OCI-LY3 (cell line): ENCODE measurements at regions not wholly inside any gene's neighbourhood (a gene's known extent, or its start where the extent isn't known, plus 50 kb on each side); places are given as distances from the start of the nearest gene placed in this dataset.

ENCODE experiments used
- H2AFZ ChIP-seq: fragments of 200-600, 300-600 bp; shearing (Covaris generic); 2 replicates; pipeline ENCODE4 v1.6.0; 2014; ENCODE audit warnings: antibody characterized with exemption, low read depth, low read length
- H3K27ac ChIP-seq: fragments of 200-600, 300-600 bp; sonication (generic); 2 replicates; pipeline ENCODE4 v1.5.1; 2014; ENCODE audit warnings: mild to moderate bottlenecking, low read length, moderate library complexity, mixed read lengths
- H3K27me3 ChIP-seq: fragments of 200-600, 300-600 bp; sonication (generic); 2 replicates; pipeline ENCODE4 v1.6.1; 2014; ENCODE audit warnings: low read depth, low read length, mixed read lengths
- H3K36me3 ChIP-seq: fragments of 200-600, 300-600 bp; sonication (generic); replicated peaks from 2 replicates; pipeline ENCODE3; 2014; ENCODE audit warnings: low read depth, low read length, mixed read lengths
- H3K4me1 ChIP-seq: fragments of 300-600, 200-600 bp; sonication (generic); 2 replicates; pipeline ENCODE4 v1.6.1; 2014; ENCODE audit warnings: low read length, mixed read lengths
- H3K4me2 ChIP-seq: fragments of 200-600, 300-600 bp; sonication (generic); 2 replicates; pipeline ENCODE4 v1.6.1; 2014; ENCODE audit warnings: low read length, mixed read lengths
- H3K4me3 ChIP-seq: fragments of 300-600, 200-600 bp; sonication (generic); 2 replicates; pipeline ENCODE4 v1.5.1; 2014; ENCODE audit warnings: antibody characterized with exemption, mild to moderate bottlenecking, low read length, moderate library complexity
- H3K79me2 ChIP-seq: fragments of 300-600, 200-600 bp; shearing (Covaris generic); 2 replicates; pipeline ENCODE4 v1.6.1; 2014; ENCODE audit warnings: mild to moderate bottlenecking, low read length, mixed read lengths
- H3K9ac ChIP-seq: fragments of 300-600, 200-600 bp; shearing (Covaris generic); 2 replicates; pipeline ENCODE4 v1.6.0; 2014; ENCODE audit warnings: mild to moderate bottlenecking, low read length, moderate library complexity
- H3K9me3 ChIP-seq: fragments of 200-600, 300-600 bp; shearing (Covaris generic); 2 replicates; pipeline ENCODE4 v1.6.1; 2014; ENCODE audit warnings: low read length, mixed read lengths; ENCODE audit not compliant: insufficient read depth
- H4K20me1 ChIP-seq: fragments of 200-600, 300-600 bp; sonication (generic); 2 replicates; pipeline ENCODE4 v1.6.1; 2016; ENCODE audit warnings: low read length, mixed read lengths; ENCODE audit not compliant: insufficient read depth
- EZH2phosphoT487 ChIP-seq: fragments of 200-600 bp; shearing (Covaris generic); IDR thresholded peaks from 2 replicates; pipeline ENCODE4 v1.6.1; 2018; ENCODE audit warnings: antibody characterized with exemption, mixed run types, low read depth
- TF ChIP-seq, protein P1 (sequence below): fragments of 200-600, 300-600 bp; sonication (generic); IDR thresholded peaks from 2 replicates; pipeline ENCODE4 v1.5.1; 2014; ENCODE audit warnings: antibody characterized with exemption, low read length, low read depth

DNA sequence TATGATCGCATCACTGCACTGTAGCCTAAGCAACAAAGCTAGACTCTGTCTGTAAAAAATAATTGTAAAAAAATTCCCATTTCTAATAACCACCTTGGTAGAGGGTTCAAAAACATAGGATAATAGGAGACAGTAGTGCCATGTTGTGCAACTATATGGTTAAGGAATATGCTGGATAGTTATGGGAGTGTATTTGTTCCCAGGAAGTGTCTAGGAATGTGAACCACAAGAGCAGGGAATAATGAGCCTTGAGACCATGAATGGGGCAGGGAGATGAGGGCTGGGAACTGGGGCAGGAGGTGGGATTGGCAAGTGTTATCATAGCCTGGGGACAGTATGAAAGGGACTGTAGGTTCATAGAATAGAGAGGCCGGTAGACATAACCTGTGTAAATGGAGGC is 50.4 kb downstream of the RUSC2 start:
- no peaks in the 10 kb centered on the region for H3K36me3 ChIP-seq

DNA sequence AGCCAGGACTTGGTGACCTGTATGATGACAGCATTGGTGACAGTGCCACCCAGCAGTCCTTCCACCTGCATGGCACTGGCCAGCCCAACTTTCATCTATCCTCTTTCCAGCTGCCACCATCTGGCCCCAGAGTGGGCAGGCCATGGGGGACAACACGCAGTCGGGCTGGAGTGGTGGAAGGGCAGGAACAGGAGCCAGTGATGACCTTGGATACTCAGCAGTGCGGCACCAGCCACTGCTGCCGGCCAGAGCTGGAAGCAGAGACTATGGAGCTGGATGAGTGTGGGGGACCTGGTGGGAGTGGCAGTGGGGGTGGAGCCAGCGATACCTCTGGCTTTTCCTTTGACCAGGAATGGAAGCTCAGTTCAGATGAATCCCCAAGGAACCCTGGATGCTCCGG is 56.9 kb downstream of the RUSC2 start:
- Histone ChIP-seq H3K27me3 (no peaks in the 10 kb centered on the region), H3K36me3 (no peaks in the 10 kb centered on the region), H2AFZ (no peak overlapping the region), H3K4me2 (no peak overlapping the region), H3K4me3 (no peak overlapping the region), H3K9ac (no peak overlapping the region), H3K4me1 (no peaks in the 10 kb centered on the region), H3K79me2 (no peaks in the 10 kb centered on the region), H4K20me1 (no peaks in the 10 kb centered on the region), H3K27ac (no peak overlapping the region), H3K9me3 (no peaks in the 10 kb centered on the region)
- TF ChIP-seq, protein P1, sequence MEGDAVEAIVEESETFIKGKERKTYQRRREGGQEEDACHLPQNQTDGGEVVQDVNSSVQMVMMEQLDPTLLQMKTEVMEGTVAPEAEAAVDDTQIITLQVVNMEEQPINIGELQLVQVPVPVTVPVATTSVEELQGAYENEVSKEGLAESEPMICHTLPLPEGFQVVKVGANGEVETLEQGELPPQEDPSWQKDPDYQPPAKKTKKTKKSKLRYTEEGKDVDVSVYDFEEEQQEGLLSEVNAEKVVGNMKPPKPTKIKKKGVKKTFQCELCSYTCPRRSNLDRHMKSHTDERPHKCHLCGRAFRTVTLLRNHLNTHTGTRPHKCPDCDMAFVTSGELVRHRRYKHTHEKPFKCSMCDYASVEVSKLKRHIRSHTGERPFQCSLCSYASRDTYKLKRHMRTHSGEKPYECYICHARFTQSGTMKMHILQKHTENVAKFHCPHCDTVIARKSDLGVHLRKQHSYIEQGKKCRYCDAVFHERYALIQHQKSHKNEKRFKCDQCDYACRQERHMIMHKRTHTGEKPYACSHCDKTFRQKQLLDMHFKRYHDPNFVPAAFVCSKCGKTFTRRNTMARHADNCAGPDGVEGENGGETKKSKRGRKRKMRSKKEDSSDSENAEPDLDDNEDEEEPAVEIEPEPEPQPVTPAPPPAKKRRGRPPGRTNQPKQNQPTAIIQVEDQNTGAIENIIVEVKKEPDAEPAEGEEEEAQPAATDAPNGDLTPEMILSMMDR = no peak
- no peak for TF ChIP-seq EZH2phosphoT487

More for the DNA sequence above, 50.4 kb downstream of the RUSC2 start:
- H3K27ac ChIP-seq = no peak overlapping the region
- H4K20me1 ChIP-seq = no peaks in the 10 kb centered on the region
- no peak overlapping the region for H3K9ac ChIP-seq
- no peak overlapping the region for H2AFZ ChIP-seq
- no peaks in the 10 kb centered on the region for H3K27me3 ChIP-seq
- no peaks in the 10 kb centered on the region for H3K4me1 ChIP-seq
- TF ChIP-seq, protein P1 = no peak
- no peak for TF ChIP-seq EZH2phosphoT487
- no peak overlapping the region for H3K4me2 ChIP-seq
- H3K79me2 ChIP-seq = no peaks in the 10 kb centered on the region
- no peak overlapping the region for H3K4me3 ChIP-seq
- H3K9me3 ChIP-seq = no peaks in the 10 kb centered on the region

DNA sequence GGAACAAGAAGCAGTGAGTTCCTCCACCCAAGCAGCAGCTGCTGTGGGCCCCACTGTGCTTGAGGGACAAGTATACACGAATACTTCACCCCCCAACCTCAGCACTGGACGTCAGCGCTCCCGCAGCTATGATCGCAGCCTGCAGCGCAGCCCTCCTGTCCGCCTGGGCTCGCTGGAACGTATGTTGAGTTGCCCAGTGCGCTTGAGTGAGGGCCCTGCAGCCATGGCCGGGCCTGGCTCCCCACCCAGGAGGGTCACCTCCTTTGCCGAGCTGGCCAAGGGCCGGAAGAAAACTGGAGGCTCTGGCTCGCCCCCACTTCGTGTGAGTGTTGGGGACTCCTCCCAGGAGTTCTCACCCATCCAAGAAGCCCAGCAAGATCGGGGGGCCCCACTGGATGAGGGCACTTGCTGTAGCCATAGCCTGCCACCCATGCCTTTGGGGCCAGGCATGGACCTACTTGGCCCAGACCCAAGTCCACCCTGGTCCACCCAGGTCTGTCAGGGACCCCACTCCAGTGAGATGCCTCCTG is 57.1 kb upstream of the TESK1 start:
- H3K9me3 ChIP-seq = no peaks in the 10 kb centered on the region
- no peak overlapping the region for H3K27ac ChIP-seq
- TF ChIP-seq EZH2phosphoT487 = no peak
- TF ChIP-seq, protein P1 = no peak
- H4K20me1 ChIP-seq = no peaks in the 10 kb centered on the region
- H3K27me3 ChIP-seq = no peaks in the 10 kb centered on the region
- no peak overlapping the region for H2AFZ ChIP-seq
- H3K36me3 ChIP-seq = no peaks in the 10 kb centered on the region
- no peaks in the 10 kb centered on the region for H3K4me1 ChIP-seq
- no peak overlapping the region for H3K9ac ChIP-seq
- H3K4me3 ChIP-seq = no peak overlapping the region
- H3K4me2 ChIP-seq = no peak overlapping the region
- H3K79me2 ChIP-seq = no peaks in the 10 kb centered on the region

DNA sequence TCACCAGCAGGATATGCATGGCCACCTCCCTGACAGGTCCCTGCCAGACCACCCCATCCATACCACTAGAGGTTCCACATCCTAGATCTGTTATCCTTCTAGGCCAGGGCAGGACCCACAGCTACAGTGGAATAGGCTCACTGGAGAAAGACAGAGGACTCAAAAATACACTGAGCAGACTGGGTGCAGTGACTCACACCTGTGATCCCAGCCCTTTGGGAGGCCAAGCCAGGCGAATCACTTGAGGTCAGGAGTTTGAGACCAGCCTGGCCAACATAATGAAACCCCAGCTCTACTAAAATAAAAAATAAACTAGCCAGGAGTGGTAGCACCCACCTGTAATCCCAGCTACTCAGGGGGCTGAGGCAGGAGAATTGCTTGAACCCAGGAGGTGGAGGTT is 56.5 kb upstream of the TESK1 start:
- no peak overlapping the region for H2AFZ ChIP-seq
- H3K4me2 ChIP-seq = no peak overlapping the region
- H3K9ac ChIP-seq = no peak overlapping the region
- no peaks in the 10 kb centered on the region for H3K27me3 ChIP-seq
- H3K36me3 ChIP-seq = no peaks in the 10 kb centered on the region
- H3K79me2 ChIP-seq = no peaks in the 10 kb centered on the region
- H3K27ac ChIP-seq = no peak overlapping the region
- peaks cover 5% of the 10 kb centered on the region for H3K4me1 ChIP-seq
- no peaks in the 10 kb centered on the region for H4K20me1 ChIP-seq
- H3K4me3 ChIP-seq = no peak overlapping the region
- TF ChIP-seq, protein P1 = no peak
- TF ChIP-seq EZH2phosphoT487 = no peak
- H3K9me3 ChIP-seq = no peaks in the 10 kb centered on the region
